ENCODE measurements at regions not wholly inside any gene's neighbourhood (a gene's known extent, or its start where the extent isn't known, plus 50 kb on each side); places are given as distances from the start of the nearest gene placed in this dataset.

- no peak for TF ChIP-seq STAT1 (conservative IDR thresholded peaks at IDR 0.05)
- TF ChIP-seq NR2C1 (IDR thresholded peaks at IDR 0.05), result no peak
- no peak for TF ChIP-seq REST (IDR thresholded peaks at IDR 0.05; ENCODE audit: low read depth, low read length)
- TF ChIP-seq TBL1XR1 (IDR thresholded peaks at IDR 0.05; ENCODE audit: low read depth, low read length), result no peak
Measured at GRCh38 chr6:51335543-51335942, 516.9 kb downstream of the TFAP2B start (continued).

- no peaks in the 10 kb centered on the region for H4K20me1 ChIP-seq (ENCODE audit: control insufficient read depth, insufficient read depth)
- H3K27ac ChIP-seq (ENCODE audit: control insufficient read depth, insufficient read depth), result no peak overlapping the region
- DNase-seq (ENCODE audit: low read depth, low spot score), result no peak
- H2AFZ ChIP-seq (ENCODE audit: control insufficient read depth, low read depth, low read length), result no peak overlapping the region
- FAIRE-seq, result no peak
- H3K9ac ChIP-seq (ENCODE audit: control insufficient read depth, insufficient read depth, low read length), result no peak overlapping the region
- SMC1A ChIA-PET (ENCODE audit: uncharacterized antibody, unreplicated experiment), result interaction anchor here (1.6 kb wide), 1 partner anchor 13 kb away, joined by 5 read pairs; no protein-coding TSS in a partner anchor
- no peak for ATAC-seq
- no peaks in the 10 kb centered on the region for H3K79me2 ChIP-seq (ENCODE audit: control insufficient read depth, insufficient read depth, low read length)
- RAD21 ChIA-PET (ENCODE audit: unreplicated experiment), result no interaction called here
- H3K4me1 ChIP-seq (ENCODE audit: control insufficient read depth, insufficient read depth, low read length), result no peaks in the 10 kb centered on the region
- CTCF ChIA-PET, result interaction anchor here (1.2 kb wide), 1 partner anchor 14 kb away, joined by 5 read pairs; no protein-coding TSS in a partner anchor
- no peaks in the 10 kb centered on the region for H3K27me3 ChIP-seq (replicated peaks in 1 of 2; ENCODE audit: control insufficient read depth in 2 of 2, insufficient read depth in 2 of 2, low read length in 1 of 2)
- no peak overlapping the region for H3K4me3 ChIP-seq
- no TSS peak for BruUV-seq (replicated peaks)
- in situ Hi-C loops (cut with MboI) (no loop called here), intact Hi-C loops (cut with micrococcal nuclease; ENCODE audit: unreplicated experiment) (no loop called here)
- no peak overlapping the region for H3K4me2 ChIP-seq (ENCODE audit: control insufficient read depth, insufficient read depth)
- WGBS (ENCODE audit: insufficient coverage, insufficient replicate concordance, low lambda C conversion rate, missing lambda C conversion rate), result 19% methylated on average over 4 of the region's 4 CpGs
- no peaks in the 10 kb centered on the region for H3K36me3 ChIP-seq (ENCODE audit: control insufficient read depth in 2 of 2, insufficient read depth in 2 of 2, low read length in 1 of 2)
- no peak for TF ChIP-seq CREM (IDR thresholded peaks at IDR 0.05; ENCODE audit: low read depth)
- no peak for TF ChIP-seq PML (IDR thresholded peaks at IDR 0.05; ENCODE audit: low read length)
- TF ChIP-seq RCOR1 (conservative IDR thresholded peaks at IDR 0.05; ENCODE audit: low read depth, low read length), result no peak
- TF ChIP-seq SIX5 (IDR thresholded peaks at IDR 0.05; ENCODE audit: low read depth, low read length, severe bottlenecking), result no peak
- TF ChIP-seq, protein P1, sequence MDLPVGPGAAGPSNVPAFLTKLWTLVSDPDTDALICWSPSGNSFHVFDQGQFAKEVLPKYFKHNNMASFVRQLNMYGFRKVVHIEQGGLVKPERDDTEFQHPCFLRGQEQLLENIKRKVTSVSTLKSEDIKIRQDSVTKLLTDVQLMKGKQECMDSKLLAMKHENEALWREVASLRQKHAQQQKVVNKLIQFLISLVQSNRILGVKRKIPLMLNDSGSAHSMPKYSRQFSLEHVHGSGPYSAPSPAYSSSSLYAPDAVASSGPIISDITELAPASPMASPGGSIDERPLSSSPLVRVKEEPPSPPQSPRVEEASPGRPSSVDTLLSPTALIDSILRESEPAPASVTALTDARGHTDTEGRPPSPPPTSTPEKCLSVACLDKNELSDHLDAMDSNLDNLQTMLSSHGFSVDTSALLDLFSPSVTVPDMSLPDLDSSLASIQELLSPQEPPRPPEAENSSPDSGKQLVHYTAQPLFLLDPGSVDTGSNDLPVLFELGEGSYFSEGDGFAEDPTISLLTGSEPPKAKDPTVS (IDR thresholded peaks at IDR 0.05; ENCODE audit: low read depth, low read length), result no peak
- TF ChIP-seq FOXK2 (IDR thresholded peaks at IDR 0.05), result no peak
- TF ChIP-seq, protein P2, sequence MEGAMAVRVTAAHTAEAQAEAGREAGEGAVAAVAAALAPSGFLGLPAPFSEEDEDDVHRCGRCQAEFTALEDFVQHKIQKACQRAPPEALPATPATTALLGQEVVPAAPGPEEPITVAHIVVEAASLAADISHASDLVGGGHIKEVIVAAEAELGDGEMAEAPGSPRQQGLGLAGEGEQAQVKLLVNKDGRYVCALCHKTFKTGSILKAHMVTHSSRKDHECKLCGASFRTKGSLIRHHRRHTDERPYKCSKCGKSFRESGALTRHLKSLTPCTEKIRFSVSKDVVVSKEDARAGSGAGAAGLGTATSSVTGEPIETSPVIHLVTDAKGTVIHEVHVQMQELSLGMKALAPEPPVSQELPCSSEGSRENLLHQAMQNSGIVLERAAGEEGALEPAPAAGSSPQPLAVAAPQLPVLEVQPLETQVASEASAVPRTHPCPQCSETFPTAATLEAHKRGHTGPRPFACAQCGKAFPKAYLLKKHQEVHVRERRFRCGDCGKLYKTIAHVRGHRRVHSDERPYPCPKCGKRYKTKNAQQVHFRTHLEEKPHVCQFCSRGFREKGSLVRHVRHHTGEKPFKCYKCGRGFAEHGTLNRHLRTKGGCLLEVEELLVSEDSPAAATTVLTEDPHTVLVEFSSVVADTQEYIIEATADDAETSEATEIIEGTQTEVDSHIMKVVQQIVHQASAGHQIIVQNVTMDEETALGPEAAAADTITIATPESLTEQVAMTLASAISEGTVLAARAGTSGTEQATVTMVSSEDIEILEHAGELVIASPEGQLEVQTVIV (IDR thresholded peaks at IDR 0.05; ENCODE audit: borderline replicate concordance, partially characterized antibody), result no peak
- no peak for TF ChIP-seq ELK1 (IDR thresholded peaks at IDR 0.05; ENCODE audit: low read depth, low read length)
- no peak for TF ChIP-seq GABPA (IDR thresholded peaks at IDR 0.05; ENCODE audit: low read depth)
- no peak for TF ChIP-seq CBX3 (IDR thresholded peaks at IDR 0.05; ENCODE audit: borderline replicate concordance, low read depth)
- no peaks in the 10 kb centered on the region for H3K9me3 ChIP-seq (replicated peaks; ENCODE audit: control insufficient read depth, insufficient read depth, low read length)
- POLR2A ChIA-PET, result interaction anchor here (0.6 kb wide), 1 partner anchor 17 kb away, joined by 4 read pairs; no protein-coding TSS in a partner anchor
Measured at GRCh38 chr6:51336185-51336584, 517.5 kb downstream of the TFAP2B start.

All from GM12878 (cell line).